ENCODE measurements at regions not wholly inside any gene's neighbourhood (a gene's known extent, or its start where the extent isn't known, plus 50 kb on each side); places are given as distances from the start of the nearest gene placed in this dataset.

GRCh38 chr3:70530626-70531025 lies 218.2 kb upstream of the MDFIC2 start:
- Histone ChIP-seq H3K27ac (ENCODE audit: low read depth, low read length, poor library complexity, severe bottlenecking) (no peak overlapping the region), H3K4me3 (ENCODE audit: low read depth, low read length, poor library complexity, severe bottlenecking) (no peak overlapping the region), H3K27me3 (ENCODE audit: insufficient read depth, low read length) (no peaks in the 10 kb centered on the region), H3K9me3 (ENCODE audit: low read length) (no peaks in the 10 kb centered on the region), H3K36me3 (ENCODE audit: insufficient read depth, low read length) (no peaks in the 10 kb centered on the region), H3K9ac (ENCODE audit: low read length) (no peak overlapping the region), H3K4me1 (ENCODE audit: insufficient read depth, low read length, severe bottlenecking) (no peaks in the 10 kb centered on the region), H3K4me2 (ENCODE audit: low read length) (no peak overlapping the region), H3K9me2 (ENCODE audit: low read depth, low read length) (no peaks in the 10 kb centered on the region), H2AFZ (ENCODE audit: low read length) (no peak overlapping the region), H4K20me1 (ENCODE audit: insufficient read depth, low read length) (no peaks in the 10 kb centered on the region), H3K79me2 (ENCODE audit: insufficient read depth, low read length) (no peaks in the 10 kb centered on the region), H3F3A (ENCODE audit: insufficient read depth, low read length) (no peaks in the 10 kb centered on the region)
- TF ChIP-seq EZH2 (IDR thresholded peaks at IDR 0.05; ENCODE audit: borderline replicate concordance, low read length) (no peak), CTCF (IDR thresholded peaks at IDR 0.05; ENCODE audit: low read length) (no peak)

GRCh38 chr3:70527026-70527425 lies 214.6 kb upstream of the MDFIC2 start:
- Histone ChIP-seq H3K27me3 (ENCODE audit: insufficient read depth, low read length) (no peaks in the 10 kb centered on the region), H3K27ac (ENCODE audit: low read depth, low read length, poor library complexity, severe bottlenecking) (no peak overlapping the region), H3K79me2 (ENCODE audit: insufficient read depth, low read length) (no peaks in the 10 kb centered on the region), H3K9ac (ENCODE audit: low read length) (no peak overlapping the region), H3F3A (ENCODE audit: insufficient read depth, low read length) (no peaks in the 10 kb centered on the region), H4K20me1 (ENCODE audit: insufficient read depth, low read length) (no peaks in the 10 kb centered on the region), H2AFZ (ENCODE audit: low read length) (no peak overlapping the region), H3K9me2 (ENCODE audit: low read depth, low read length) (no peaks in the 10 kb centered on the region), H3K4me3 (ENCODE audit: low read depth, low read length, poor library complexity, severe bottlenecking) (no peak overlapping the region), H3K4me1 (ENCODE audit: insufficient read depth, low read length, severe bottlenecking) (no peaks in the 10 kb centered on the region), H3K4me2 (ENCODE audit: low read length) (no peak overlapping the region), H3K9me3 (ENCODE audit: low read length) (no peaks in the 10 kb centered on the region), H3K36me3 (ENCODE audit: insufficient read depth, low read length) (no peaks in the 10 kb centered on the region)
- TF ChIP-seq EZH2 (IDR thresholded peaks at IDR 0.05; ENCODE audit: borderline replicate concordance, low read length) (no peak), CTCF (IDR thresholded peaks at IDR 0.05; ENCODE audit: low read length) (no peak)

- Histone ChIP-seq H3K27ac (ENCODE audit: low read depth, low read length, poor library complexity, severe bottlenecking) (no peak overlapping the region), H3K4me1 (ENCODE audit: insufficient read depth, low read length, severe bottlenecking) (no peaks in the 10 kb centered on the region), H4K20me1 (ENCODE audit: insufficient read depth, low read length) (no peaks in the 10 kb centered on the region), H3K4me3 (ENCODE audit: low read depth, low read length, poor library complexity, severe bottlenecking) (no peak overlapping the region), H3K9me2 (ENCODE audit: low read depth, low read length) (no peaks in the 10 kb centered on the region), H3K79me2 (ENCODE audit: insufficient read depth, low read length) (no peaks in the 10 kb centered on the region), H3K9me3 (ENCODE audit: low read length) (no peaks in the 10 kb centered on the region), H3F3A (ENCODE audit: insufficient read depth, low read length) (no peaks in the 10 kb centered on the region), H3K27me3 (ENCODE audit: insufficient read depth, low read length) (0 out of 2 replicates have a peak, but pooled peaks cover 3% of the 10 kb centered on the region), H2AFZ (ENCODE audit: low read length) (no peak overlapping the region), H3K9ac (ENCODE audit: low read length) (no peak overlapping the region), H3K36me3 (ENCODE audit: insufficient read depth, low read length) (no peaks in the 10 kb centered on the region), H3K4me2 (ENCODE audit: low read length) (no peak overlapping the region)
- TF ChIP-seq CTCF (IDR thresholded peaks at IDR 0.05; ENCODE audit: low read length), result no peak
- TF ChIP-seq EZH2 (IDR thresholded peaks at IDR 0.05; ENCODE audit: borderline replicate concordance, low read length), result no peak
These were observed 207.6 kb upstream of the MDFIC2 start for GRCh38 chr3:70519913-70520659.

All from OCI-LY1 (cell line).